GDM1 (cell line): ENCODE measurements at regions not wholly inside any gene's neighbourhood (a gene's known extent, or its start where the extent isn't known, plus 50 kb on each side); places are given as distances from the start of the nearest gene placed in this dataset.

Experiments used
- DNase-seq: peaks from one replicate; lab custom pipeline; 2025; lab: John Stamatoyannopoulos, UW

DNA sequence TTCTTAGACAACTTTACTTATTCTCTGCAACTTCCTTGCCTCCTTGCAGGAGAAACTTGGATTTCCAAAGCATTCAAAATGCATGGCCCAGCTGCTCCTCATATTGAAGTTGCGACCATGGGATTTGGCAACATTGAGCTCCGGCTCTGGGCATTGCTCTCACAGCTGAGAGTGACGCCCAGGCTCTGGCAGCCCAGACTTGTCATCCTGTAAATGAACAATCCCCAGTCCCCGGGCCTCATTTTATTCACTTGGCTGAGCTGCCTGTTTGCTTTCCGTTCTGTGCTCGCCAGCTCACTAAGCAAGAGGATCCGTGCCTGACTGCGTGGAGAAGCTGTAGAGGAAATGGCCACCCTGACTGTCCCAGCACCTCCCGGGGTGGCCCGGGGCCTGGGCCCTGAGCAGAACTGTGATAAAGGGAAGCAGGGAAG is 119.5 kb upstream of the CD93 start:
- no peak for DNase-seq

DNA sequence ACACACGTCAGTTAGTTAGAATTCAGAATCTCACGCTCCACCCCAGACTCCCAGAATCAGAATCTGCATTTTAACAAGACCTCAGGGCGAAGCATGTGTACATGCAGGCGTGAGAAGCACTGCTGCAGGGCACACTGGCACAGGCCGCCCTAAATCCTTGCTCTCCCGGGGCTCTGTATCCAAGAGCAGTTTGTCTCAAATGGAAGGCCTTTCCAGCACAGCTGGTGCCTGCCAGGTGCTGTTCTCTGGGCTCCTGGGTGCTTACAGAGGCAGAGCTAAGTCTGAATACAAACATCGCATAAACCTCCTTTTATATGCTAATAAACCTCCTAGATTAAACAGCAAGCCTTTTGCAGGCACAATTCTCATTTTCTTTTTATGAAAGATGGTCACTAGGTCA is 119.1 kb upstream of the CD93 start:
- DNase-seq, result no peak

- DNase-seq, result no peak
These were observed 118.0 kb upstream of the CD93 start for GRCh38 chr20:23203951-23204730.

- DNase-seq, result no peak
These were observed 117.2 kb upstream of the CD93 start for GRCh38 chr20:23203310-23203709.

GRCh38 chr20:23201658-23202057 is 115.5 kb upstream of the CD93 start:
- DNase-seq, result no peak

DNA sequence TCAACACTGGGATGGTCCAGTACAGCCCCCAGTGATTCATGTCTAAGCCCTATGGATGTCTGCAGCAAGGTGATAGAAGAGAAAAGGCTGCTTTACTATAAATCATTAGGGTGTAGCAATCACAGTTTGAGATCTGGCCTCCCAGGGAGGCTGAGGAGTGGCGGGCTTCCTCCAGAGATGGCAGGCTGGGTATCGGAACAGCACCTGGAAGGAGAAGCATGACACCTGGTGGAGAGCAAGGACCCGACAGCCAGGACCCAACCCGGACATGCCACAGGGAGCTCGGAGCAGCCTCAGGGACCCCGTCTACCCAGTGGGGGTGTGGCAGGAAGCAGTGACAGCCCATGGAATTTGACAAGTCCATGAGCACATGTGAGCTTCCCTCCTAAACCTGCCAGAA is 114.8 kb upstream of the CD93 start:
- DNase-seq, result no peak

DNA sequence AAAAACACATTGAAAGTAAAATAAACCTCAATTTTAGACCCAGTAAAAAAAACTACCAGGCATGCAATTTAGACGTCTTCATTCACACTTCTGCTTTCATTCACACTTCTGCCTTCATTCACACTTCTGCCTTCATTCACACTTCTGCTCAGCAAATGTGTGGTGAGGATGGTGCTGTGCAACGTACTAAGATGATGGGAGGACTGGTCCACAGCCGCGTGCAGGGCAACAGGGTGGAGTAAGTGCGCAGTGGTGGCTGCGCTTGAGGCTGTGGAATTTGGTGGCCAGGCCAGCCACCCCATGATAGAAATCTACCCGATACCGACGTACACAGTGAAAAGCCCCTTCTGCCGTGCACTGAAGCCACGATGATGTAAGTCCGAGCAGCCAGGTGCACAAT is 114.3 kb upstream of the CD93 start:
- no peak for DNase-seq

DNA sequence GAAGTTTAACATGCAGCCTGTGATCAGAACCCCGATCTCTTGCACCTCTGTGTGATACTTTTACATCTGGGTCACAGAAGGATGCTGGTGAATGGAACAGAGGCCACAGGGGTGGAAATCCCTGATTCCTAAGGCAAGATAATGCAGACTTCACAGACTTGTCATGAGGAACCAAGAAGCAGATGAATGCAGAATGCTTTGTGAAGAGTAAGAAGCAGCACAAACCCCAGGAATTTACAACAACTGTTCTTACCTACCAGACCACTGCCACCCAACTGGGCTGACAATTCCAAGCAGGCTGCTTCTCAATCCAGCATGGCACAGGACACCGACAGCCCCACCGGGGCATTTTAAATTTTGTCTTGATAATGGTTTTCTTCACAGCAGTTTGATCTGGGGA is 113.2 kb upstream of the CD93 start:
- no peak for DNase-seq

DNA sequence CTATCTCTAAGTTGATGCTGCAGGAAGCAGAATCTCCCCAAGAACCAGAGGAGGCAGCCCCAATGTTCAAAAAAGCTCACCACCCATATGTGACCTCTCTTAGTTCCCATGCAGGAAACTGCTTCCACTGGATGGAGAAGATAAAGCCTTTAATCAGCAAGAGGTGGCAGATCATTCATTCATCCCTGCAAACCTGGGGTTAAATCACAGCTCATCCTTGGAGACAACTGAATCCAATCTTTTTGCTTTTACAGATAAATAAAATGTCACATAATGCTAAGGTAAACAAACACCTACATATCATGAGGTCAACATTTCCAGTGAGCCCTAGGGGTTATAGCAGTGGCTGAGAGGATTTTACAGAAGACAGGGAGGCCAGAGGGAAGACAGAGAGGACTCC is 112.7 kb upstream of the CD93 start:
- DNase-seq, result no peak

DNA sequence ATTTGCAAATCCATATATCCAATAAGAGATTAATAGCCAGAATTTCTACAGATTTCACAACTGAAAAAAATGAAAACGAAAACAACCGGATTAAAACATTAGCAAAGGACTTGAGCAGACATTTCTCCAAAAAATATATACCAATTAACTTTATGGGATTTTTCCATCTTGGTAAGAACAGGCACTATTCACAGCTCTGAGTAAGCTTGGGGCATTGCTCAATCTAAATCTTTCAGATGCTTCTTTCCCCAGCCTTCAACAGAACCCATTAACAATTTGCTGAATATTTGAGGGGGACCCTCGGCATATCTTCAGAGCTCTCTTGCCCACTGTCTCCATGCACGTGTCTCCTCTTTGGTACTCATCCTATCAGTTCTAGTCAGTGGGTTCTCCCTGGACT is 111.7 kb upstream of the CD93 start:
- no peak for DNase-seq

DNA sequence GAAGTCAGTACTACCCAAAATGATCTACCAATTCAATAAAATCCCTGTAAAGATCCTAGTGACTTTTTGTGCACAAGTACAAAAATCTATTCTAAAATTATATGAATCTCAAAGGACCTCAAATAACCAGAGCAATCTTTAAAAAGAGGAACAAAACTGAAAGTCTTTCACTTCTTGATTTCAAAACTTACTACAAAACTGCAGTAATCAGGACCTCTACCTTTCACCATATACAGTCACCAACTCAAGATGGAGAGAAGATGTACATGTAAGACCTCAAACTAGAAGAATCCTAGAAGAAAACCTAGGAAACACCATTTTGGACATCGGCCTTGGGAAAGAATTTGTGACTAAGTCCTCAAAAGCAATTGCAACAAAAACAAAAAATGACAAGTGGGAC is 109.5 kb upstream of the CD93 start:
- DNase-seq, result no peak

DNA sequence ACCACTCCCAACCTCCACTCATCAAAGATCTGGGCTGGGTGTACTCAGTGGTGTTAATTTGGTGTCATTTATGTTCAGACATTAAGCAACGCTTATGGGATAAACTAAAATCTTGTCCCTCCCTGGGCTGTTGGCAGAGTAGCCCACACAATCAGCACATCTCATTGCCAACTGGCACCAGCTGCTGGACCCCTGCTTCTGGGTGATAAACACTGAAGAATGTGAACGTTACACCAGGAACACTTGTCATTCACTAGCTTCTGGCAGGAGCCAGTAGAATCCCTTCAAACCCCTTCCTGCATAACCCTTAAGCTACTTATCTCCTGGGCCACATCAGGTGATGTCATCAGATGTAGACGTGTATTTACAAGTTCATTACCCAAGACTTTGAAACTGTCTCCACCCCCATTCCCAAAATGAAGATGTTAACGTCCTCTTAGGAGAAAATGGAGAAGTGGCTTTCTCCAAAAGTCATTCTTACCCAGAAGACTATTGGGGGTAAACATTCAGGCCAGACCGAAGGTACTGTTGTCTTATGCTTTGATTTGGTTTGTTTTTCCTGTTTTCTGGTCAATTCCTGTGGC is 107.8 kb upstream of the CD93 start:
- no peak for DNase-seq

DNA sequence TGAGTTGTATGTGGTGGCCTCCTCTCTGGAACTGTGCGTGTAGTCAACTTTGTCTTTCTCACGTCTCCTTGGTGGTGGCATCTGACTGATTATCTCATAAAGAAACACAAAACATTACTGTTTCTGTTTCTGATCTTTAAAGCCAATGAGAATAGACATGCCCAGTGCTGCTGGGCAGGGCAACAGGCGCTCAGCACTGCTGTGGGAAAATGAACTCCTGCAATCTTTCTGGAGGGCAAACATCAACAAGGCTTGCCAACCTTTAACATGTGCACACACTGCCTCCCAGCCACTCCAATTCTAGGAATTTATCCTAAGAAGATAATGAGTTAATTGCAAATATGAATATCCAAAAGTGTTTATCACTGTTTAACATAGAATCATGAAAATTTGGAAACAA is 106.3 kb upstream of the CD93 start:
- DNase-seq, result no peak

- no peak for DNase-seq
These were observed 104.4 kb upstream of the CD93 start for GRCh38 chr20:23190557-23190956.

- DNase-seq, result no peak
These were observed 103.7 kb upstream of the CD93 start for GRCh38 chr20:23189854-23190253.

- DNase-seq, result no peak
These were observed 103.2 kb upstream of the CD93 start for GRCh38 chr20:23189341-23189740.

DNA sequence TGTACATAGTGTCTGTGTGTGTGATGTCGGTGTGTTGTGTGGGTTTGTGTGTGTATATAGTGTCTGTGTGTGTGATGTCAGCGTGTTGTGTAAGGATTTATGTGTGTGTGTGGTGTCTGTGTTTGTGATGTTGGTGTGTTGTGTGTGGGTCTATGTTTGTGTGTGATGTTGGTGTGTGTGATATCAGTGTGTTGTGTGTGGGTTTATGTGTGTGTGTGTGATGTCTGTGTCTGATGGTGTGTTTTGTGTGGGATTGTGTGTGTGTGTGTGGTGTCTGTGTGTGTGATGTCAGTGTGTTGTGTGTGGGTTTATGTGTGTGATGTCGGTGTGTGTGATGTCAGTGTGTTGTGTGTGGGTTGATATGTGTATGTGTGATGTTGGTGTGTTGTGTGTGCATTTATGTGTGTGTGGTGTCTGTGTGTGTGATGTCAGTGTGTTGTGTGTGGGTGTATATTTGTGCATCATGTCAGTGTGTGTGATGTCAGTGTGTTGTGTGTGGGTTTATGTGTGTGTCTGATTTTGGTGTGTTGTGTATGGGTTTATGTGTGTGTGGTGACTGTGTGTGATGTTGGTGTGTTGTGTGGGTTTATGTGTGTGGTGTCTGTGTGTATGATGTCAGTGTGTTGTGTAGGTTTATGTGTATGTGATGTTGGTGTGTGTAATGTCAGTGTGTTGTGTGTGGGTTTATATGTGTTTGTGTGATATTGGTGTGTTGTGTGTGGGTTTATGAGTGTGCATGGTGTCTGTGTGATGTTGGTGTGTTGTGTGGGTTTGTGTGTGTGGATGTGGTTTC is 102.4 kb upstream of the CD93 start:
- no peak for DNase-seq

DNA sequence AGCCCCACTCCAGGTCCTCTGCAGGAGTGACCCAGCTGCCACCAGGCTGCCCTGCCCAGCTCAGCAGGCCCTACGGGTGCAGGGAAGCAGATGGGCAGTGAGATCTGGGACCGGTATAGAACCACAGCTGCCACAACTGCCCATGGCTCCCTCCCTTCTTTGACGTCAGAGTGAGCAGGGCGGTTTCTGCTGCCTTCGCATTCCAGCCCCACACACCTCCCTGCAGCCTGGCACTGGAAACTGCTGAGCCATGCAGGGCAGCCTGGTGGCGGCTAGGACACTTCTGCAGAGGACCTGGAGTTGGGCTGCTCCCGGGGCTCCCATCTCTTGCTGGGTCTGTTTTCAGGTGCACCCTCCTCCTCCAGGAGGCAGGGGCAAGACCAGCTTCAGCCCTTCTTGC is 101.6 kb upstream of the CD93 start:
- no peak for DNase-seq

- DNase-seq, result no peak
These were observed 100.7 kb upstream of the CD93 start for GRCh38 chr20:23186808-23187207.

DNA sequence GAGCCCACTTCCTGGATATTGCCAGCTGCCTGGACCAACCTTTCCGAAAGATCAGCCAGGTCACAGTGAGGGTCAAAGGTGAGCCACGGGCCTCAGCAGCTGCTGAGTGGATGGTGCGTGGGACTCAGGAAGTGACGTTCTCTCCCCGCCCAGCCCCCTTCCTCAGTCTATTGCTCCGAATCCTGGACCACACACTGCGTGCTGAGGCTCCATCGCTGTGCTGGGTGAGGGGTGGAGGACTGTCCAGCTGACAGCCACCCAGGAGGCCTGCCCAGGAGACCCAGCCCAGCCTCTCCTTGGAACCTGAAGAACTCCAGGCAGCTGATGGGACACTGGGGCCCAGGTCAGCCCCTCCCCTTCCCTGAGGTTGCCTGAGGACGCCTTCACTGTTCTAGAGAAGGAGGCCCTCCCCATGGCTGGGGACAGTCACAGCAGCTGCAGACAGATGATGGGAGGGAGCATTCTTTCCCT is 94.4 kb upstream of the CD93 start:
- DNase-seq, result no peak

GRCh38 chr20:23179766-23180403 is 93.8 kb upstream of the CD93 start:
- DNase-seq, result no peak

- DNase-seq, result peak; percentile 73
These were observed 92.7 kb upstream of the CD93 start for GRCh38 chr20:23178806-23179205.

DNA sequence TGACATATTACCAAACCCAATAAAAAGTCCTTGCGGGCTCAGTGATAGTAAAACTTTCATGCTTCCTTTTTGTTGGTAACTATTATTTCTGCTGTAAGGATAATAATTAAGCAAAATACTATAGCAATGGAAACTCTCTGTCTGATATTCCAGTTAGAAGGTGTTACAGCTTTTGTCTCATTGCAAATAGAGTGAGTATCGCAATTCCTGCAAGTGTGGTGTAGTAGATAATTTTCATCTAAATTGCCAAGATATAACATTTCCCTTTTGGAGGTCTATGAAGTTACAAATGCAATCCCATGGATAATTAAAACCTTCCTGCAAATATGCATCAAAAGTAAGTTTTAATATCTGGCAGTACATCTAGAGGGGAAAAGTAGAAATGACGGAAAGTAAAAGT is 88.7 kb upstream of the CD93 start:
- DNase-seq, result no peak
